Stimulated activated CD4-positive, alpha-beta T cell treated with anti-CD3 and anti-CD28 coated beads, Interleukin-1b, Interleukin-23, amount 100 ng/mL, for 4 hours (primary cell): ENCODE measurements at regions not wholly inside any gene's neighbourhood (a gene's known extent, or its start where the extent isn't known, plus 50 kb on each side); places are given as distances from the start of the nearest gene placed in this dataset.

Experiments used
- DNase-seq, 2 donors: peaks; one replicate each; pipeline ENCODE4 v3.0.0-alpha.2; 2020; ENCODE audit warnings: low read depth in 2 of 2

DNA sequence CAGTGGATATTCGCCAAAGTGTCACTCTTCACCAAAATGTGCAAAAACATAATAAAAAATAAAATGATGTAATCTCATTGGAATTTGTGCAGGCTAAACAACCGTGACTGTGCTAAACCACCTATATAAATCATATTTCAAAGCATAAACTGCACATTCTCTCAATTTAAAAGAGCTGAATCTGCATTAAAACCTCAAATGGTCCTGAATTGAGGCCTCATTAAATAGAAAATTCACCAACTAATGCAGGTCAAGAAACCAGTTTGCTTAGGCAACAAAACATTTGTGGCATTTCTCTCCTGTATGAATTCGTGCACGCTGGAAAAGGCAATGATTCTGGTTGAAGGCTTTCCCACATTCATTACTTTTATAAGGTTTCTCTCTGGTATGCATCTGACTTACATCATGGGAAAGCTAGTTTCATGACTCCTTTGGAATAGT is 80.1 kb upstream of the IFNG-AS1 start:
- no peak for DNase-seq

DNA sequence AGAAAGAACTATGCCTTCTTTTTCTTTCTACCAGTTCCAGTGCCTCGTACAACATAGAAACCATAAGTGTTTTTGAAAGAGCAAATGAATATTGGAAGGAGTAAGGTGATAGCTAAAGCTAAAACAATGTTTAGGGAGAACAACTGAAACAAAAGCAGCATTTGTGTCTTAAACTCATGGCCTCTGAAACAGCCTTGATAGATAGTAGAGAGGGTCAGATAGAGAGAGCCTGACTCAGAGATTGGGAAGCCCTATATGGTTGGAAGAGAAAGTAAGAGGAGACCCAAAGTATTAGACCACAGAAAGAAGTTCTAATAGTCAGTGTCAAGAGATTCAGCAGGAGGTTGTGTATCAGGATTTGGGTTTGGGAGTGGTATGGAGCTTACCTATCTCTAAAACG is 79.6 kb upstream of the IFNG-AS1 start:
- DNase-seq = no peak

DNA sequence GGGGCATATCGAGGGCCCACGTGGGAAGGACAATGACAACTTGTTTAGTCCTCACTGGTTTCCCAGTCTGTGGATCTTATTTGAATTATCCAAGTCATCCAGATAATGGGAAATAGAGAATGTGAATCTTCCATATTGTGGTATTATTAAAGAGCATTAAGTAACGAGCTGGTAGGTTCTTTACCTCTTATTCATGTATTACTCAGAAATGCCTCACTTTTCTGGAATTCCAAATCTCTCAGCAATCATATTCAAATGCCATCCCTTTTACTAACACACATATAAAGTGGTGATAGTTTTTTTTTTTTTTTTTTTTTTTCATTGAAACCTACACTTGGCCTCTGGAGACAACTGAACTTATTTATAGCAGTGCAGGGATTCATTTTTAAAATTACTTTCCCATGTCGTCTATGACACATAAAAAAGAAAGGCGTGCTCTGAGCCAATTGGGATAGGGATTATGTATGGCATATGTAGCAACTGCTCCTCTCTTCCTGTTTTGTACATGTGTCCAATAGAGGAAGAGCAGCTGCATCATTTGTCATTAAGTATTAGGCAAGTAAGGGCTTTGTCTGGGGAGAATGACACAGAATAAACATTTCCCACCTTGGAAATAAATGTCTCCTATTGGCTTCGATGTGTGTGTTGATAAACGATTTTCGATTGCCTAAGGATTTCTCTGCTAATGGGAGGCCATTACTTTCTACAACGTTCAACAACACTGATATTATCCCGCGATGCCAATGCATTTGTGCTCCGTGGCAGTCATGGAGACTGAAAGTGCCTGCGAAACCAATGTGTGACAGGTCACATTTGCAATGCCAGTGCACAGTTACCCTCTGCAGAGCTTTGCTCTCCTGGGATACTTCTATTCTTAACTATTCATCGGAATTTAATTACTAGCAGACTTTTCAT is 78.6 kb upstream of the IFNG-AS1 start:
- DNase-seq = no peak

DNA sequence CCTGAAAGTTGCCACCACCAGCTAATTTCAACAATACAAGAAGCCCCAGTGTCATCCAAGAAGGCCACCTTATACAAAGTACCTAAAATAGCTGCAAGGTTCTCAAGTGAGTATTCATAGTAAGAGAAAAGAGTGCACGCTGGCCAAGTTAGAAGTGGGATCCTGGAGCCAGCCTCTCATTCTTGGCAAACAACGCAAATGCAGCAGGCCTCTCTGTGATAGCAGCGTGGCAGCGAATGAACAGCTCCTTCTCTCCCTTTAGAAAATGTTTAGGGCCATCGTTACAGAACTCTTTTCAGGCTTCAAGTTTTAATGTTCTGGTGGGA is 78.0 kb upstream of the IFNG-AS1 start:
- no peak for DNase-seq

DNA sequence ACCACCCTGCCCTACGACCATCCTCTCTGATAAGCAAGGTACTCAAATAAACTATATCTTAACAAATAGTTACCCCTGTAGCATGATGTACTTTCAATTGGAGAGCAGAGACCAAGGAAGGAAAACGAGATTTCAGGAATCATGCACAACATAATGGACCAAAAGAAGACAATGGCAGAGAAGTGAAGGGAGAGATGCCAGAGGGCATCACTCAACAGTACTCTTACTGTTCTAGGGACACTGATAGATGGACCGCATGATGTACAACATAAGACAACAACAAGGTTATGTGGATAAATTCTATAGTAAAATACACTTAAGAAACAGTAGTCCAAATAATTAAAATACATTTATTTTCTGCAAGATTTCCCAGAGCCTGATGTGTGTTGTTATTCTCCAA is 77.5 kb upstream of the IFNG-AS1 start:
- no peak for DNase-seq

DNA sequence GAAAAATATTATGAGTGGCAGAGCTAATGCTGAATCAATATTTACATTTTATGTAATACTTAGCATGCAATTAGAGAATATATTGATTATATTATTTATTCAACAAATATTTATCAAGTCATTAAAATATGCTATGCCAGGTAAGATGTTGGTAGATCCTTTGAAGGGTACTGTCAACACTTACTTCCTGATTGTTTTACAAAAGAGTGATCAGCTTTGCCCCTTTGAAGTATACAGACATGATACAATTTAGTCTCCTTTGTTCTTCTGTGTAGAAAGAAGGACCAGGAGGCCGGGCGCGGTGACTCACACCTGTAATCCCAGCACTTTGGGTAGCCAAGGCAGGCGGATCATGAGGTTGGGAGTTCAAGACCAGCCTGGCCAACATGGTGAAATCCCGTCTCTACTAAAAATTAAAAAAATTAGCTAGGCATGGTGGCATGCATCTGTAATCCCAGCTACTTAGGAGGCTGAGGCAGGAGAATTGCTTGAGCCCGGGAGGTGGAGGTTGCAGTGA is 73.9 kb upstream of the IFNG-AS1 start:
- DNase-seq = no peak

DNA sequence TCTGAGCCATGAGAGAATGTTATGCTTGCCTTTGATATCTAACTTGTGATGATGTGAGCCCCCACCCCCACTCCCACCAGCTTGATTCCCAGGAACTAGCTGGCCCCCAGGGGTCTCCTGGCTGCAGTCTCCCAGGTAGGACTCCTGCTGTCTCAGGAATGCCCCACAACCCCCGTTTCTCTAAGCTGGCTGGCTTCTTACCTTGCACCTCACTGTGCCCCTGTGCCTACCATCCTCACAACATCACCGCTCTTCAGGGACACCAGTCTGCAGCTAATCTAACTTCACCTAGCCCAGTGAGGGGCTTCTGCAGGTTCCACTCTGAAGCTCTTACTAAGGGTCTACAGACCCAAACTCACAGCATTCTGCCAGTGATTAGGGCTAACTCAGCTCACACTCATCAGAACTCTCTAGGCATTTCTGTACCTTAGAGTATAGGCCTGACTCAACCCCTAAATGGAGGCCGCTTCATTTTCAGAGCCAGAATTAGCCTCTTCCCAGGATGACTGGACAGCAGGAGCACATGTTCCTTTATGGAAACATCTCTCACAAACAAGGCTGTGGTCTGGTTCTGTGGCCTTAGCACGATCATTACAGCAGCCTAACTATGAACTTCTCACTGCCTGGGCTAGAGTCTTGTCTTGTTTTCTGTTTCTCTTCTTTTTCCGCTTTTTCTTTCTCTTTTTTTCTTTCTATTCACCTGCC is 72.8 kb upstream of the IFNG-AS1 start:
- DNase-seq = no peak

DNA sequence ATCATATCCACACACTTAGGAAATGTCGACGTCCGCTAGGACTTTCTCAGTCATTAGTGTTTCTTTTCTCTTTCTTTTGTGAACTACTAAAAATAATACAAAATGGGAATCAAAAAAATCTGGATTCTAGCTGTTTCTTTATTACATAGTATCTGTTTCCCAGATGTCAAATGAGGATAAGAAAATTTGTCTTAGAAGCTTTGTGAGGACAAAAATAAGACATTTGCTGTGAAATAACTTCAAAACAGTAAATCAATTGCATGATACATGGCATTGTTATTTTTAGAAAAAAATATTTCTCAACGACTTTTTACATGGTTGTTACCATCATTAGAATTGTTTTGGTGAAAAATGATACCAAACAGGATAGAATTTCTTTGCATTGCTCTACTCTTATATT is 71.4 kb upstream of the IFNG-AS1 start:
- no peak for DNase-seq

DNA sequence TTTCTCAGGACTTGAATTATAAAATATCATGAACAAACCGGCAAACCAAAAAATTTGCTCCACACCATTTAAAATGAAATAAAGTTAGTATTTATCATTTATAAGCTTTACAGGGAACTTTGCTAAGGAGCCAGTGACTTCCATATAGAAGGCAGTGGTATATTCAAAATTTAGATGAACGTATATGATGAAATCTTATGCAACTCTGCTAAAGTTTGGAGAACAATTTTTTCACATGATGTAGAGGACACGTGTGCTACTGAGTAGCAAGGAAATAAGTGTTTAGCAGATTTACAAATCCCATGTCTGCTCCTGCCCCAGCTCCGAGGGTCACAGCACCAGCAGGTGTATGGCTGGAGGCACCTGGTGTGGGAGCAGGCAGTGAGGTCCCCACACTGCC is 70.8 kb upstream of the IFNG-AS1 start:
- DNase-seq = no peak

DNA sequence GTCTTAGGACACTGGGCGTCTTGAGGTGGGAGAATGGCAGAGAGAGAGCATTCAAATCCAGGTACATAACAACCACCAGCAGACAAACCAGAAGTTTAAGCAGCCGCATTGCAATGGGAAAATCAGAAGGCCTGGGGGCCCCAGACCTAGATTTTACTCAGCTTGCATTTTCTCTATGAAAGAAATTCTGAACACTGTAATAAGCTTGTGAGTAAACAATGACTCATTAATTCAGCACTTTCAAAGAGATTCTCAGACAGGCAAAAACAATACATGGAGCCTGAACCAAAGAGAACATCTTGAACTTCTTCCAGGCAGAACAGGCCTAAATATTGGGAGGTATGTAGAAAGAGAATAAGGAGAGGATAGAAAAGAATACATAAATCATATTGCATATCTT is 69.8 kb upstream of the IFNG-AS1 start:
- DNase-seq = no peak

DNA sequence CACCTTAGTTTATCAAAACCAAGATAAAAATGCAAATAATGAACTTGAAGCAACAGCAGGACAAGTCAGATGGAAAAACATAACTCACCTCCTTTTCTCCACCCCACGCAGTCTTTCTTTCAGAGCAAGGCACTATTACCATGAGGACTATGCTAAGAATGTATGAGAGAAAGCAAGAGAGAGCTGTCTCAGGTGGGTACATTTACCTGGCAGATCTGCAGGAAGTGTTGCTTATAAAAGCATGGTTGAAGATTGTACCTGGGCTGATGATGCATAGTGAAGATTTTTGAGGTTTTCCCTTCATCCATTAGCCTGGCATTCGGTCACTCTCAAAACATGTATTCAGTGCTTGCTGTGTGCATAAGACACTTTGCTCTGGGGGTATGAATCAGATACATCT is 68.8 kb upstream of the IFNG-AS1 start:
- no peak for DNase-seq

DNA sequence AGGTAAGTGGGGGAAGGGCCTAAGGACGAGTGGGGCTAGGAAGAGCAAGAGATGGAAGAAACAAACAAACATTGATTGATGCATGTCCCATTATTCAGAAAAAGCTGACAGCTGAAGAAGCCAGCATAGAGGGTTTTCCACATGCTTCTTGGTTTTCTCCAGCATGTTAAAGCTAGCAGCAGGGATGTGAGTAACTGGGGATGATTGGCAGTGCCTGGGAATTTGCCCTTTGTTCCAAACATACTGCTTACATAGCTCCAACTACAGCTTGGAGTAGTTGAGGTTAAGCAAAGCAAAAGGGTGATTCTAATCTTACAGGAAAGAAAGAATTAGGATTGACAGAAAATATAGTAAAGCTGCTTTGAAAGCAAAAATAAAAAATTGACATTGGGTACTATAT is 68.0 kb upstream of the IFNG-AS1 start:
- no peak for DNase-seq

DNA sequence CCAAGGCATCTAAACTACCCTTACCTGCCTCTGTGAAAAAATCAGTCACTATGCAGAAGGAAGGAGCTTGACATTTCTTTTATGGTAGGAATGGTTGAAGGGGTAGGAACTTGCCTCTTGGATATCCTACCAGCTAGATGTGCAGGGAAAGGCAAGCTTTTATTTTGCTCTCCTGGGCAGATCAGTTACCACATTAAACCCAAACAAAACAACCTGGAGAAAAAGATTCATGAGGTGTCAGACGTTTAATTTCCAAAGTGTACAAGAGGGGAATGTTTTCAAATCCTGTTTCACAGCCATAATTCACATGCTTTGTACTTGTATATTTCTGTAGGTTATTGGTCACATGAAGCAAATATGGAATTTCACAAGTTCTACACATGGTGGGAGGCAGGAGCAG is 67.0 kb upstream of the IFNG-AS1 start:
- no peak for DNase-seq

DNA sequence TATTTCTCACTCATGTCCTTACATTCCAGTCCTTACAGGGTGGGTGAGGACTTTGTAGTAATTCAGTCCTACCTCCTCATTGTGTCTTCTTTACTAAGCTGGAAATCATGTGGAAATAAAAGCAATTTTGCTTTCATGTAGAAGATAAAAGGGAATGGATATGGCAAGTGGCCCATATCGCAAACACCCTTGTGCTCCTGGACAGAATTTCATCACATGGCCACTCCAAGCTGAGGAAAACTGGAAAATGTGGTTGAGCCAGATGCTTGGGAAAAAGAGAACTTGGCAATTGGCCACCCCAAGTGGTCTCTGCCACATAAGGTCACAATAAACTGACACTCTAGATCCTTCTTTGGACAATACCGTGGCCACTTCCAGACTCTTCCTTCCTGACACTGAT is 64.2 kb upstream of the IFNG-AS1 start:
- no peak for DNase-seq

DNA sequence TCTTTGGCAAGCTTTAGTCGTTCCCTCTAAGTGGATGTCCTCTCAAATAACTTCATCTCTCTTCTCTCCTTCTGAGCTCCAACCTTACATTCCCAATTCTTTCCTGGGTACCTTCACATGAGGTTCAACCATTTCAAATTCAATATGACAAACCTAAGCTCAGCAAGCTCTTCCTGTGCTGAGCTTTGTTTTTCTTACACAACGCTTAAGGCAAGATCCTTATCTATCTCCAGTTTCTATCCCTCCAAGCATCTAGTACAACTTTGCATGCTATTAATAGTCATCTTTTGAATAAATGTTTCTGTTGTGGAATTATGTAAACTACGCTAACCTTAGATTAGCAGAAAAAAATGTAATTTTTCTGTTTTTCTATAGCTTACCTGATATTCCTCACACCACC is 63.7 kb upstream of the IFNG-AS1 start:
- DNase-seq = no peak

DNA sequence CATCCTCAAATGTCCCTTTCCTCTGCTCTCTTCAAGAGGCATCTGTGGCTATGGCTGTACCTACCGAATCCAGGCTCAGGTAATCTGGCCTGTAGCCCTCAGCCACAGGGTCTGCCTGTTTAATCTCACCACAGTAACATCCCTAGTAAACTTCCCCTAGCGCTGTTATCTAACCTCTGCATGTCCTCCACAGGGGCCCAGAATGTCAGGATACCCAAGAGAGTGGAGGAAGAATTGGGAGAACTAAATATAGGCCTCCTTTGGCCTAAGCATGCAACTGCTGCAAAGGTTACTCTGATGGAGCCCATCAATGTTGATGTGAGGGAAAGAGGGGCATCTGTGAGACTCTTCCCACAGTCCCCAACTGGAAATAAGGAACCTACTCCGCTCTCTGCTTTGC is 63.2 kb upstream of the IFNG-AS1 start:
- DNase-seq = no peak

DNA sequence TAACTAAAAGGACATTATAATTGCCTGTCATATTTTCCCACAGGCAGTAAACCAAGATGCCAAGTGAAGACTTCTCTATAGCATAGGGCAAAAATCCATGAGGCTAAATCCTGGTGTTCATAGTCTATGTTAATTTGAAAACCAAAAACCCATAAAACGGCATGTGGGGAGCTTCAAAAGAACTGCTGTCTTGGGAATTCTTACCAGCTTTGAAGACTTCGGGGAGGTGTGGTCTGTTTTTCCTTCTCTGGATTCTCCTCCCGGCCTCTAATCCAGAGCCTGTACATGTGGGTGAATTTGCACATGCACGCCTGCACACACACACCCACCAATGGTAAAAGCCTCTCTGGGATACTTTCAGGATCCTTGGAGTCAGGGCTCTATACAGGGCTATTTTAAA is 61.9 kb upstream of the IFNG-AS1 start:
- DNase-seq = no peak

DNA sequence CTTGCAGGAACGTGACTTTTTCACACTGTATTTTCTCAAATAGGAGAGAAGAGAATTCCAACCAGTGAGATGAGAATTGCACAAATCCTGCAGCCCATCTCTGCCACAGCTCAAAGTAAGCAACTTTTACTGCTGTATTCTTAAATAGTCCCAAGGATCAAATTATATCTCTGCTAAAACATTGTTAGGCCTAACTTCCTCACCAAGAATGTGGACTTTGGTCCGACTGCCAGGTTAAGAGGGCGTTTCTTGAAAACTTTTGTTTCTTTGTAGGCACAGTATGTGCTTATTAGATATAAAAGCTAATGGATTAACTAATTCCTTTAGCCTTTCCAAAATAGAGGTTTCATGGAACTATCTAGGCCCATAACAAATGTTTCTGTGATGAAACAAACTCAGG is 61.4 kb upstream of the IFNG-AS1 start:
- no peak for DNase-seq

DNA sequence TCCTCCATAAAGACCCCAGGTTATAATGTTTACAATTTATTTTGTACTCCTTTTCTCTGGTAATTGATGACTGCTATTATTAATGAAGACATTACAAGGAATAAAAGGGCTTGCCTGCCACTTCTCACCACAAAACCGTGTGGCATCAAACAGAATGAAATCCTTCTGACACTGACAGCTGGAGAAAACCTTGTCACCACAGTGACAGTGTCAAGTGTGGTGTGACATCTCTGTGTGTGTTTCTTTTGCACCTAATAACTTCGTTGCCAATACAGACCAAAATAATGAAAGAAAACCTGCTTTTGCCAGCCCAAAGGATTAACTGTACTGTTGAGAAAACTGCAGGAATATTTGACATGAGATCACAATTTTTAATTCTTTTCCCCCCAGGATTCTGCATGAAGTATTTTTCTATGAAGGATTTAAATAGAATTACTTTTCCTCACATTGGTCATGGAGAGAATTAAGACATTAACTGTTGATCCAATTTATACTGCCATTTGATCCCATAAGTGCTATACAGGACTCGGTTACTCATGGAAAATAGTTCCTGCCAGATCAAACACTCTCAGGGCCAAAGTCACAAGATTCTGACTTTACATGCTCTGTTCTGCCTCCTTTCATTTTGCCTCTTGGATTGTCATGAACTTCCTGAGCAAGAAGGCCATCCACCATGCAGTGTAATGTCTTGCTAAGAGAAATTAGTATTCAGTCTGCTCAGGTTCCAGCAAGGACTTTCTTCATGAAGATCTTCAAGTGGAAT is 60.4 kb upstream of the IFNG-AS1 start:
- DNase-seq = no peak

DNA sequence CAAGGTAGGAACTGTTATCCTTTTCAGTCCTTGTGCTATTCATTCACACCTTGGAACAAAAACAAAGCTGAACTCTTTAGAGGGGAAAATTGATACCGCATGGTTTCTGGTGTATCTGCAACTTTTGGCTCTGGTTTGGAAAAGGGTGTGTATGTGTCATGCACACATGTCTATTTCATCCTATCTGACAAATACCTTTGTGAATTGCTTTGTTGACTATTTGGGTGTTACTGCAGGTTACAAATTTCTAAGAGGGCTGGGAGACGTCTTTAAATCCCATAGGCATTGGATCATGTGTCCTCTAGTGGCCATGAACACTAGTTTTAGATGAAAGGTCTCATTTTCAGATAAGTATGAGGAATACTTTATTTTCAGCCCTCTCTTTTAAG is 59.9 kb upstream of the IFNG-AS1 start:
- no peak for DNase-seq

DNA sequence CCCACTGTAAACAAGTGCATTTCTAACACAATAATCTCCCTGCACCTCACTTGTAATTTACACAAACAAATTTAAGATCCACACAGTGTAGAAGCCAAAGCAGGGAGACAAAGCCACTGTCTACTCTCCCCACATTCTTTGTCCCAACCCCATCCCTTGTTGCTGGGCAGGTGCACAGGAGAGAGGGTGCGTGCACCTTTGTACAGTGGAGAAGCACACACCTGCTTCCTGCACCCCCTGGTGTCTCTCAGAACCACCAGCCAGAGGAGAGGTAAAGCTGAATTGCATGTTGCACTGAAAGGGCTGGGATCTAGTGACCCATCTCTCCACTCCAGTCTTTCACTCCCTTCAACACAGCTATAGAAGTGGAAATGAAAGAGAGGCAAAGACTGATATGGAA is 51.4 kb upstream of the IFNG-AS1 start:
- DNase-seq = no peak
